NCI-H128 (cell line): ENCODE measurements at regions not wholly inside any gene's neighbourhood (a gene's known extent, or its start where the extent isn't known, plus 50 kb on each side); places are given as distances from the start of the nearest gene placed in this dataset.

Source experiments
- DNase-seq: peaks from one replicate; lab custom pipeline; 2025; ENCODE audit not compliant: unreplicated experiment; lab: John Stamatoyannopoulos, UW

DNA sequence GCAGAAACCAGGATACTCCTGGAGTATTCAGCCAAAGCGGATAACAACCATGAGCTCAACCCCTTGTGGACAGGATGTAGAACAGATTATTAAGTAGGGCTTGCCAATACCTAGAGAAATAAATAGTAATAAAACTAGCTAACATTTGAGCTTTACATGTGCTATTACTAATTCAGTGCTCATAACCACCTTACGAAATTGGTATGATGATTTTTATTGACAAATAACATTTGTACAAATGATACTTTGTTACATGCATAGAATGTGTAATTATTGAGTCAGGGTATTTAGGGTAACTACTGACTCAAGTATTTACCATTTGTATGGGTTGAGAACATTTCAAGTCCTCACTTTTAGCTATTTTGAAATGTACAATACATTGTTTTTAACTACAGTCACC, 287.9 kb downstream of the CDC5L start:
- no peak for DNase-seq

DNA sequence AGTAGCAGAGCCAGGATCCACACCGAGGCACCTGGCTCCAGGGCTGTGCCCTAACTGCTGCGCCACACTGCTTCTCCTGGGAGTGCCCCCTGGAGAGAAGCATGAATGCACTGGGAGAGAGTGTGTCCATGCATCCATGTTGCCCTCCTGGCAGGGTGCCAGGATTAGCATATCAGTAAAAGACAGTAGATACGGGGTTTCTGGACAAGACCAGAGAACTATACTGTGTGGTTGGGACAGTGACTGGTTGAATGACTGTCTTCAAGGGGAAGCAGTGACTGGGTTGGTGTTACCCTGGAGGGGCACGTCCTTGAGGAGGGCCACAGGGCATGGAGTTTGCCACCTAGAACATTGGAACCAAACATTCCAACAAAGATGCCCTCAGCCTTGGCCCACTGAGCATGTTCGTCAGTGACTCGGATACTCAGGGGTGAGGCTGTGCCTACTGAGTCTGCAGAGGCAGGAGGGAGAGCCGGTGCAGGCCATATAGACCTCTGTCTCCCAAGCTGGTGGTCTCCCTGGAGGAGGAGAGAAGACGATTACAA, 288.8 kb downstream of the CDC5L start:
- no peak for DNase-seq

DNA sequence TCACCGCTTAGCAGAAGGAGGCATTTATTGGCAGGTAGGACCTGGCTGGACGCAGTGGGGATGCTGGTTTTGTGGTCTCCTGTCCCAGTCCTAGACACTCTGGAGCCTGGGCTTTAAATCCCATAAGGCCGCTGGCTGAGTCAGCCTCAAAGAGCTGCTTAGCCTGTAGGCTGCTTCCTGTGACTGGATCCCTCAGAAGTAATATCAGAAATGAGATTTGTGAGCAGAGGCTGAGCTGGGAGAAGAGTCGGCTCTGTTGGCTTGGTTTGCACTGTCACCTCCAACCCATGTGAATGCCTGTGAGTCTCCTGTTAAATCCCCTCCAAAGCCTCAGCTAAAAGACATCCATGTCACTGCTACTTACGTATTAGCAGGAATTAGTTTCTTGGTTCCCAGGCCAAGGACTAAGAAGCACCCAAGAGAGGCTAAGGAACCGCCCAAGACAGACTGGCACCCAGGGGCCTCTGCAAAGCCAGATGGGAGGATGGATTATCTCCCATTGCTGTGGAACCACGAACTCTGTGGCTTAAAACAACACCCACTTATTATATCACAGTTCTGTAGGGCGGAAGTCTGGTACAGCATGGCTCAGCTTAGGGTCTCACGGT, 289.4 kb downstream of the CDC5L start:
- no peak for DNase-seq

DNA sequence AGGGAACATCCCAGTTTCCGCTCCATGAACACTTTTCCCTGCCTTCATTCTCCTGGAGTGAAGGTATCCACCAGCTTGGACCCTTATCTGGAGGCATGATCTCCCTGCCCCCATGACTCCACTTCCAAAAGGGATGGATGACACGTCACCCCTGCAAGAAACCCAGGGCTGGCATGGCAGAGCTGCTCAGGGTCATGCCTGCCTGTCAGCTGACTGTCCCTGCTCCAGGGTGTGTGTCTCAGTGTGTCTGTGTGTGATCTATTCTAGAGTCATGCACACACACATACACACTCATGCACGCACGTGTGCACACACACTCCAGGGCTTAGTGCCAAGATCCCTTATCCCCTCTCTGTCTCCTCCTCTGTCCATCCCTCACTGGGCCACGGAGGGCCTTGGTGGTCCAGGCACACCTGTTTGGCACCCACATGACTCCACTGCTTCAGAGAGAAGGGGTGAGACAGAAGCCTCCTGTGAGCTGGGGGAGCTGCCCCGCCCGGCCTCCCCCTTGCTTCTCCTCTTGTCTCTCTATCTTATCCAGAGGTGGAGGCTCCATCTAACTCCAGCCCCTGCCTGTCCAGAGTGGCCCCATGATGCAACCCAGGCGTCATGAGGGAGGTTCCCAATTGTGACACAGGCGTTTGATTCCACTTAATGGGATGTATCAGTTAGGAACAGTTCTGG, 290.9 kb downstream of the CDC5L start:
- DNase-seq, result no peak

DNA sequence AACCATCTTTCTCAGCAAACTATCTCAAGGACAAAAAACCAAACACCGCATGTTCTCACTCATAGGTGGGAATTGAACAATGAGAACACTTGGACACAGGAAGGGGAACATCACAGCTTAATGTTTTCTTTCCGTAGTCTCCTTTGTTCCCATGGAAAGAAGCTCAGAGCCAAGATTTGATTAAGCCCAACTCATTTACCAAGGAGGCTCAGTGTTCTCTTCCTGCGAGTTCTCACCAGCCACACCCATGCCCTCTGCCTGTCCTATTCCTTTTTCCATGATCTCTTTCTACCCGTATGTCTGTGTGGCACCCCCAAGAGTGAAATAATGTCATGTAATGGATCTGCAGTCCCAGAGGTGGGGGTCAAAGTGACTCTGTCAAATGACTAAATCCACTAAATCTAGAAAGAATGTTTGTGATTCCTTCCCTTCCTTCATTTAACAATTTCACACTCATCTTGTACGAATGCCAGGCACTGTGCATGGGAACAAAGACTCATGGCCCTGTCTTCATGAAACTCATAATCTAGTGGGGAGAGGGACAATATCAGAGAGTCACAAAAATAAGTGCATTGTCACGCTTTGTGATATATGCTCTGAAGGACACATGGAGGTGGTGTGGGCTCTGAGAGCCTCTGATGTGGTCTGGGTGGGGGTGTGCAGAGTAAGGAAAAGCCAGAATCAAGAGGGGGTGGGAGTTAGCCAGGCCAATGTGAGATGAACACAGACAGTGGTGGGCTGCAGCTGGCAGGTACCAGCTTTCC, 292.1 kb downstream of the CDC5L start:
- no peak for DNase-seq

DNA sequence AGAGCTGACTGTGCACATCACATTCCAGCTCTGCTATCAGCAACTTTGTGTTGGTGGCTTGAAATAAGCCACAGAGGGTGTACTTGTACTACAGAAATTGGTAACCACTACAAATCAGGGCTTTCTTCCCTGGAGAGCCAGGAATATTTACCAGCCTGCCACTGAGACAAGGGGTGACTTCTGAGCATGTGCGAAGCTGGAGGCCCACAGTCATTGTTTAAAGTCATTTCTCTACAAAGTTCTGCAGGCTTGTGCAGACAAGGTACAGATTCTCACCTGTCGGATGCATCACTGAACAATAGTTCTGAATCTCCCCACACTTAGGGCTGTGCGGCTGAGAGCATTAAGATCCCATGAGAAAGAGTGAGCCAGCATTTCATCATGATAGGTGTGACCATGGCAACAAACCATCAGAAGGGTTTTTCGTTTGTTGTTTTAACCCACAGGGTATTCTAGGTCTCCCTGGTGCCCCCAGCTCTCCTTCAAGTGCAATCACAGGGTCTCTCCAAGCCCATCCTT, 292.8 kb downstream of the CDC5L start:
- no peak for DNase-seq

DNA sequence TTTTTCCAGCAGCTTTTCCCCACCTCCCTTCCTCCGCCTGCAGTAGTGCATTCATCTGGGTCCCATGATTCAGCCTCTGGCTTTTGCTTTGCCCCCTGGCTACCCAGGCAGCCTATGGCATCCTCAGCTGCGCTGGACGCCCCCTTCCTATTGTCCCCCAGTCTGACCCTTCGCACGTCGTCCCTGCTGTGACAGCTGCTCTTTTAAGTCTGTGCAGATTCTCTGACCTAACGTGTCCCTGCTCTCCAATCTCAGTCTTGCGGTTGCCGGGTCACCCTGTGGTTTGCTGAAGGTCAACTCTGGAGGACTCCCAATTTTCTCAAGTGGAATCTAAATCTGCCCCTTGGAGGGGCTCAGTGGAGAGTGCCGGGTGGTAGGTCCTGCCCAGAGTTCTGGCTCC, 294.3 kb downstream of the CDC5L start:
- no peak for DNase-seq

DNA sequence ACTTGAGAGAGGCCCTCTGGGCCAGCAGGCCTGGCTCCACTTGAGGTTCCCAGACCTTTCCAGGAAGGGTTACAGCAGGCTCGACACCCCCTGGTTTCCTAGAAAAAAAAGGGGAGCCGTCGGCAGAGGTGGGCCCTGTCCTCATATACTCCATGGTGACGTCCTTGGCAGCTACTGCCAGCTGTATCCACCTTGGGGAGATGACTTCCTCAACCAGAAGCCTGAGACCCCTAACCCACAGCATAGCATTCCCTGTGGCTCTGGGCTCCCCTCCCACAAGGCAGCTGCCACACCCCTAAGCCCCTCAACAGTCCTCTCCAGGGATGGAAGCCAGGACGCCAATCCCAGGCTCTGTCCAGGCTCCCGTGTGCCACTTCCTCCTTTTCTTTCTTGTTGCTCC, 294.8 kb downstream of the CDC5L start:
- no peak for DNase-seq

DNA sequence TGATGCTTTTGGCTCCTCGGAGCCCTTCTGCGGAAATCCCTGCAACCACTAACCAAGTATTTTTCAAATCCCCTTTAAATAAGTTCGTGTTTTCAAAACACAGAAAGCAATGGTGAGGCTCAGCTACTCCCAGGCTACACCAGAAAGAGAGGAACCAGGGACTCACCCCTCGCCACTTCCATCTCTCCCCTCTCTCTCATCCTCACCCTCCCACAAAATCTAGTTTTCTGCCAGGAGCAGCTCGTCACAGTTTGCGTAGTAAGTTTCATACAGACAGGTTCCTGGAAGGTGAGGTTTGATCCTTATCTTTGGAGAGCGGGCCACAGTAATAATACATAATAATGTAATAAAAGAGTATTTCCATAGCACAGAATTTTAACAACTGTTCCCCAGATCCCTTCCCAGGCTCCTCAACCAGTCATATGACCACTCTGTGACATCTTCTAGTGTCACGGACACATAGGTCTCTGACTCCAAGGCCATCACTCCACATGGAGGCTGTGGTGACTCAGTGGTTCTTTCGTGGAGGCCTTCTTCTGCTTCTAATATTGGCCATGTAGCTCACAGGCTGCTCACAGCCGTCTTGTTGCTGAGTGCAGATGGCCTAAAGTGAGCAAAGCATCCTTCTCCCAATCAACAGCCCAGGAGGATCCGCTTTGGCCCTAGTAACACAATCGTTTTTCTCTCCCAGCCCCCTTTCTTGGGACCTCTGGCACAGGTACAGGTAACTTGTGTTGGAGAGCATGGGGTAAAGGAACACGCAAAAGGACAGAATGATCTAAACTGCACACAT, 295.7 kb downstream of the CDC5L start:
- no peak for DNase-seq

DNA sequence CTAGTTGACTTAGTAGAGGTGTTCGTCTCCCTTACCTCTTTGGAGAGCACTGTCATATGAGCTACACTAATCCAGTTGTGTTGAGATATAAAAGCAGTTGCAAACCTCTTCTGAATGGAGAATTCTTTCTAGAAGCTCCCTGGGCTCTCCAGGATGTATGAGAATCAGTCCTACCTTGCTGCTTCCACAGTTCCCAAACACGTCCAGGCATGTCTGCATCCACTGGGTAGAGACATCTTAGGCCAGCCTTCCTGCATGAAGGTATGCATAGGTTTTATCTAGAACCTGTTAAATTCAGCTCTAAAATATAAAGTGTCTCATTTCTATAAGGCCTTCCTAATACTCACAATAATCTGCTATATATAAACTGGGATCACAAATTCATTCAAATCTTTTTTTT, 297.7 kb downstream of the CDC5L start:
- DNase-seq, result no peak

DNA sequence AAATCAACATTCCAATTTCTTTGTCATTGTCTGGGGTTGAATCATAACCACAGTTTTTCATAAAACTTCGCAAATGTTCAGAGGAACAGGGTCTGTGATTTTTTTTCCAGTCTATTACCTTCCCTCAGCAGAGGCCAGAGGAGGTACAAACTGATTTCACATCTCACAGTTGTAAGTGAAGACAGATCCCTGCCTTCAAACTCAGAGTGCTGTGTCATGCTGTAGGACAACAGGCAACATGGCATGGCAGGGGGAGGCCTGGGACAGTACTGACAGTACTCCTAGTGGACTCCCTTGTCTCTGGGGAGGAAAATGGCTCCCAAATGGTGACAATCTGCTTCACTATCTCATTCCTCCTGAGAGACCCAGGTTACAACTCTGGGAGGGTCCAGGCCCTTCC, 308.6 kb downstream of the CDC5L start:
- DNase-seq, result no peak

DNA sequence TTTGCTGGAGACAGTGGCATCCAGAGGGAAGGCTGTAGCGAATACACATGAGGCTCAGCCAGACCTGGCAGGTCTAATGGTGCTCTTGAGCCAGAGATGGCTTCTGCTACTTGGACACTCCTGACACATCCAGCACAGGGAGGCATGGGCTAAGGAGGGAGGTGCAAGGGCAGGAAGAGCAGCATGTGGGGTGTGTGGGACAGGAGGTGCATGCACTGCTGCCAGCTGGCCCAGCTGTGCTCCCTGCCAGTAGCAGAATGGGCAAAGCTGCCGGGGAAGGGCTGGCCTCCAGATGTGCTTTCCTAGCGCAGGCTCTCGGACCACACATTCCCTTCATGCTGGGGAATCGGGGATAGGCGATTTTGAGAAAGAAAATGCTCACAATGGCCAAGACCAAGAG, 309.2 kb downstream of the CDC5L start:
- DNase-seq, result no peak

DNA sequence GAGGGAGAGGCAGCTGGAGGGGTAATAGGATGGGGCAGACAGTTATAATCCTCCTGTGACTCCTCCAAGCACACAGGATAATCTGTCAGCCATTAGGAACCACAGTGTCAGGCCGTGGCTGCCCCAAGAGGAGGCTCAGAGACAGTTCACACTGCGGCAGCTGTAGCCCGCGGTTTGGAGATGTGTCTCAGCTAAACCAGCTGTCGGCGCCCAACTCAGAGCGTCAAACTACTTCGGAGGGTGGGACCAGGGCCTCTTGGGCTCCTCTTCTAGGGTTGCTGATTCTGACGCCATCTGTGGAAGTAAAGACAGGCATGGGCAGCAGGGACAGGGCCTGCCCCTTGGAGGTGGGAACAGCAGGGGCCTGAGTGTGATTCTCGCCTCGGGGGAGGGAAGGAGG, 309.8 kb downstream of the CDC5L start:
- no peak for DNase-seq

DNA sequence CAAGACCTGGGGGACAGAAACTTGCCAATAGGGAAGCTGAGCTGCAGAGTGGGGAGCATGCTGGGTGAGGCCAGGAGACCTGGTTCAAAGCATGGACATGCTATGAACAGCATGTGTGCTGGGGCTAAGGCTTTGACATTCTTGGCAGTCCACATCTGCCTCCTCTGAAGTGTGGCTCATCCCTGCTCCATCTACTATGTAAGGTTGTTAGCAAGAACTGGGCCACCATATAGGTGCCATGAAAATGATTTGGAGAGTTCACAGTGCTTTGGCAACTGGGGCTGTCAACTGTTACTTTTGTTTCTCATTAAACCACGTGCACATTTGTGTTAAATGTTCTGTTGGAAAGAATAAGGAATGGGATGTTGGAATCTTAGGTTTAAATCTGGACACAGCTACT, 311.1 kb downstream of the CDC5L start:
- no peak for DNase-seq

DNA sequence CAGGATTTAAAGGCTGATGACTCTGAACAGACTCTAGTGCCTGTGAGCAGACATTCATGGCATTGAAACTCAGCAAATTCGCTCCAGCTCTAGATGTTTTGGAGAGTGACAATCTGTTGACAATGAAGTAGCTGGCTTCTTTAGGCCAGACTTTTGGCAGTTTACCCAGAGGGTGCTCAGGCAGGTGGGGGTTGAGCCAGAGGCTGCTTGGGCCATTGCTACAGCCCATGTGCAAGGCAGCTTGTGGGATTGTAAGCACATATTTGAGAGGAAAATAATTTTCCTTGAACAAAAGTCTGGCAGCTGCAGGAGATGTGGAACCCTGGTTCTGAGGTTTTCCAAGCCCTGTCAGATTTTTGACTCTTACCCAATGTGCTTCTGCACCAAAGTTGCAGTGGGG, 311.6 kb downstream of the CDC5L start:
- no peak for DNase-seq

DNA sequence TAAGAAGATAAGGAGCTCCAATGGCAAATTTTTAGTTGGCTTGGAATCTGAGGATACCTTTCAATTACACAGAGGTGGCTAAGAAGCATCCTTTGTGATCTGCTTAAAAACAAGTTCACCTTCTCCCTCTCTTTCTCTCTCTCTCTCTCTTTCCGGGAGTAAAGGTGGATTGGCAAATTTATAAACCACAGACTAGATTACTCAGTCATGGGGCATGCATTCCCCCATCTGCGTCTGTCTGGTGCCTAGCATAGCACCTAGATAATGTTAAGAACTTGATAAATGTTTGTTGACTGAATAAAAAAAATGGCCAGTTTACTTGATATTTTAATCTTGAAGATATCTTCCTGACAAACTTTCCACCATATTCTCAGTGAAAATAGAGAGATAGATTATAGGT, 312.3 kb downstream of the CDC5L start:
- DNase-seq, result no peak

DNA sequence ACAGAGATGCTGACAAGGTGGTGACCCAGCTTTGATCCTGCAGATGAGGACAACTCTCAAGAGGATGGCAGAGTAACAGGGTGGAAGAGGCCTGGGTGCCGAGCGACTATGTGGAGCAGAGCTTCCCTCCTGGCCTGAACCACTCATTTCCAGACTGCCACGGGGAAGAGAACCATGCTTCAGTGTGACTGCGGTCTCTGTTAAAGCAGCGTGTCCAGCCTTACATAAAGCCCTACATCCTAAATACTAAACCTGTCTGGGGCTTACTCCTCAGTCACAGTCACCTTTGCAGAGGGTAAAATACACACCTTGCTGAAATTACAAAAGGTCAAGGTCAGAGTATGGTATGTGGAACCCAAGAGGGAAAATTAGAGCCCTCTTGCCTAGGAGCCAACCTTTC, 312.9 kb downstream of the CDC5L start:
- no peak for DNase-seq

DNA sequence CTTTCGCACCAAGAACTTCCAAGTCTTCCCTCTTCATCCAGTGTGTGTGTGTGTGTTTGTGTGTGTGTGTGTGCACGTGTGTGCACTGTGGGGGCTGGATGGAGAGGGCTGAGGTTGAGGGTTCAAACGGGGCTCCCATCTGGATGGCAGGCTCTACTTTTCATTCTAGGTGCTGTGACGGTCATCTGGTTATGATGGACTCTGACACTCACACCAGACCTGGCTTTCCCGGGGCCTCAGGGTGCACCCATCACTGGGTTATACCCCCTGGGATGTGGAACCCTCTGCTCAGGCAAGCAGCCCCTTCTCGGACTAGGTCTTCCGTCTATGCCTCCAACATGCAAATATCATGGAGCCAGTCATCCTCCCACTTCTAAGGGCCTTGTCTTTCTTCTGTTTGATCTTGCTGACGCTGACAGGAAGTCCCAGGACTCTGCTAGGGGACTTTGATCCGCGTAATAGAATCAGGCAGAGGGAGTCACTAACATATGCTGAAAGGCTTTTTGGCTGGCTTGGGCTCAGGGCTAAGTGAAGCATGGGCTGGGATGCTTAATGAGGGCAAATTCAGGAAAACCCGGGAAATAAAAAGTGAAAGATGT, 313.6 kb downstream of the CDC5L start:
- DNase-seq, result no peak

DNA sequence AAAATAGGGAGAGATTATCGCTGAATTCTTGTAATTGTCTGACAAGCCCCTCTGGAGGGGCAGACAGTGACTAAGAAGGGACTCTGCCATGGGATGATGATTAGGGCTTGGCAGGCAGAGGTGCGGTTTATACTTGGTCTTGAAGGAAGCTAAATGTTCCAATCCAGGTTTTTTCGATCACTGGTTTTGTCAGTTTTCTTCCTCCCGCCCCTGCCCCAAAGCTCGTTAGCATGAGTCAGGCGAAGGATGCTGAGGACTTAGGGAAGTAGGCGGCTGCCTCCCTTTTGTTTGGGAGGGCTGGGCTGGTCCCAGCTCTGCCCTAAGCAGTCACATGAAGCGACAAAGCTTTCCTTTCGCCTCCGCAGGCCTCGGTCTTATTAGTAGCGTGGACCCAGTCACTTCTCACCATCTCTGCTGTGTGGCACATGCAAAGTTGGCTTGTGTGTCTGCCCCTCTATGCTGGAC, 314.2 kb downstream of the CDC5L start:
- no peak for DNase-seq

DNA sequence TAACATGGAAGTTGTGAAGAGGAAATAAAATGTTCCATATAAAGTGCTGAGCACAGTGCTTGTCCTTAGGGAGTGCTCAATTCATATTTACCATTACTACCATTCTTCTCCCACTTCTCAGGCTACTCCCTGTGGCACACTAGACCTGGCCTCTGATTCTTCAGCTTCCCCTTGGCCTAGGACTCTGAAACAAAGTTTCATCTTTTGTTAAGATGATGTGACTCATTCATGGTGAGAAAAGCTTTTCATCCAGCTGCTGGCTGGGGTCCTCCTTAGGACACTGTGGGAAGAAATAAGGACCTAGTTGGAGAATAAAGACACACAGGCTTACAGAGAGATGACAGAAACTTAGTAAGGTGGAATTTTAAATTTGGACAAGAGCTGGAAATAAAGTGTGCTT, 314.8 kb downstream of the CDC5L start:
- no peak for DNase-seq
